GM13977 (cell line): ENCODE measurements at regions not wholly inside any gene's neighbourhood (a gene's known extent, or its start where the extent isn't known, plus 50 kb on each side); places are given as distances from the start of the nearest gene placed in this dataset.

Source experiments
- DNase-seq: peaks from one replicate; pipeline ENCODE4 v3.0.0; 2012; ENCODE audit warnings: low spot score
- in situ Hi-C: fragments of 300-500 bp; cut with MboI; formaldehyde crosslinking; loops from one replicate; pipeline ENCODE4 v1.12.0; 2022; ENCODE audit warnings: low sequenced_read_pairs, low pct_unique_long_range_greater_than_20kb, mixed read lengths, inconsistent platforms; ENCODE audit not compliant: unreplicated experiment
- TF ChIP-seq, protein P1 (sequence below): IDR thresholded peaks from 2 replicates; pipeline ENCODE4 v1.5.1; 2012; ENCODE audit warnings: mild to moderate bottlenecking, control low read depth; ENCODE audit not compliant: insufficient read depth; ENCODE audit errors: extremely low read depth, missing control alignments

DNA sequence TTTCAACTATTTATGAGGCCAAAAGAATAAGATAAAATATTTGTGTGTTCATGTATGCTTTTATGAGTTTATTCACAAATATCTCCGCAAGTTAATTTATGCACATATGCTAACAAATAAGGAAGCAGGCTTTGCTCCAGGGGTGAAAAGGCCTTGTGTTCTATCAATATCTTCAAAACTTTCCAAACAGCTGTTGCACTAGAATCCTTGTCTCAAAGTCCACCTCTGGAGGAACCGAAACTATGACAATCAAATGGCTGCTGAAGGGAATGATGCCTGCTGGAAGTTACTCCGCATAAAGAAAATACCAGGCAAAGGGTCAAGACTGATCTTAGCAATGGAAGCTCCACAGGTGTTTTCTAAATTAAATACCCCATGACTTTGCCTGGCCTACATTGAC is 145.0 kb upstream of the GHITM start:
- TF ChIP-seq, protein P1, sequence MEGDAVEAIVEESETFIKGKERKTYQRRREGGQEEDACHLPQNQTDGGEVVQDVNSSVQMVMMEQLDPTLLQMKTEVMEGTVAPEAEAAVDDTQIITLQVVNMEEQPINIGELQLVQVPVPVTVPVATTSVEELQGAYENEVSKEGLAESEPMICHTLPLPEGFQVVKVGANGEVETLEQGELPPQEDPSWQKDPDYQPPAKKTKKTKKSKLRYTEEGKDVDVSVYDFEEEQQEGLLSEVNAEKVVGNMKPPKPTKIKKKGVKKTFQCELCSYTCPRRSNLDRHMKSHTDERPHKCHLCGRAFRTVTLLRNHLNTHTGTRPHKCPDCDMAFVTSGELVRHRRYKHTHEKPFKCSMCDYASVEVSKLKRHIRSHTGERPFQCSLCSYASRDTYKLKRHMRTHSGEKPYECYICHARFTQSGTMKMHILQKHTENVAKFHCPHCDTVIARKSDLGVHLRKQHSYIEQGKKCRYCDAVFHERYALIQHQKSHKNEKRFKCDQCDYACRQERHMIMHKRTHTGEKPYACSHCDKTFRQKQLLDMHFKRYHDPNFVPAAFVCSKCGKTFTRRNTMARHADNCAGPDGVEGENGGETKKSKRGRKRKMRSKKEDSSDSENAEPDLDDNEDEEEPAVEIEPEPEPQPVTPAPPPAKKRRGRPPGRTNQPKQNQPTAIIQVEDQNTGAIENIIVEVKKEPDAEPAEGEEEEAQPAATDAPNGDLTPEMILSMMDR, result no peak
- no peak for DNase-seq
- in situ Hi-C loops, result no loop called here

DNA sequence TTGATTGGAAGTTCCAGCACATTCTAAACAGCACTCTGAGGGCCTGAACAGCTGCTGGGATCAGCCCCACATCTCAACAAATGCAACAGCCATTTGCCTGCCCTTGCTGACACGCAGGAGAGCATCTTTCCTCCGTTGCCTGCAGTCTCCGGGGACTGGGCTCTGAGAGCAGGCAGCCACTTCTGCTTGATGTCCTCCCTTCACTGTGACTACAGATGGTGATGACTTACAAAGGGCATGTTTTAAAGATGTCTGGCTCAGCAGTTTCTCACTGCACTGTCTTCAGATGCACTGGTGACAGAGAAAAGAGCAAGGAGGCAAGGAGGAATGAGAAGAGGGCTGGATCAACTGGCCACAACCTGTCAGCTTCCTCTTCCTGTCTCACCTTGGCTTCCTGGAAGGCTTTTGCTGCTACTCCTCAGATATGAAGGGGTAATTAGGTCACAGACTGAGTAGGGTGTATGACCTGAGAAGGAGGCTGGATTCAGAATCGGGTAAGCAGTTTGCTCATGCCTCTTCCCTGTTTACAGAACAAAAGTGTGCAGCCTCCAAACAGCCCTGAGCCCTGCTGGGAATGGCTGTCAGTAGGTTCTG is 143.5 kb upstream of the GHITM start:
- in situ Hi-C loops, result no loop called here
- no peak for DNase-seq
- TF ChIP-seq, protein P1, result no peak

DNA sequence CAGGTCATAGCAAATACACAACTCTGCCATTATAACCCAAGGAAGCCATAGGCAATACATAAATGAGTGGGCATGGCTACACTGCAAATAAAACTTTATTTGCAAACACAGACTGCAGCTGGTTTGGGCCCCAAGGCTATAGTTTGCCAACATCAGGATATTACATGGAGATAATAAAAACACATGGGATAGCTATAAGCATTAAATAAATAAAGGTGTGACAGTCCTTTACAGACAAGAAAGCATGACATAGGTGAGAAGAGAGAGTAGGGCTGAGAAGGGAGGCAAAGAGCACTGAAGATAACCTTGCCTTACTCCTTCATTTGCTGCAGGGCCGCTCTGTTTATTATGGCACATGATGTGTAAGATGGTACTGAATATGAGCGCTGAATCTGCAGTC is 135.1 kb upstream of the GHITM start:
- TF ChIP-seq, protein P1, result no peak
- no peak for DNase-seq

DNA sequence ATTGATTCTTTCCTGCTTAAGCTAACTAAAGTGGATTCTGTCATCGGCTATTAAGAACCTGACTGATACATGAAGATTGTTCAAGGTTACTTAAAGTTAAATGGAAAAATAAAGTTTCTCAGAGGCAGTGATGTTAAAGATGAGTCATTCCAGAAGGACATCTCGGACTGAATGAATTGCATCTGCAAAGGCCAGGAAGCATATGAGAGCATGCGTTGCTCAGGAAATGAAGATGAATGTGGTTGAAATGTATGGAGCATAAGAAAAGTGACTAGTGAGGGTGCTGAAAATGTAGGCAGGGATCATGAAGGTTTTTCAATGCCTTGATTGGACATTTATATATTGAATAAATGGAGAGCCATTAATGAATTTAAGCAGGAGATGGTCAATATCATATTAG is 133.9 kb upstream of the GHITM start:
- no peak for DNase-seq
- TF ChIP-seq, protein P1, result no peak
- in situ Hi-C loops, result no loop called here

More for the DNA sequence above, 135.1 kb upstream of the GHITM start:
- in situ Hi-C loops, result no loop called here

DNA sequence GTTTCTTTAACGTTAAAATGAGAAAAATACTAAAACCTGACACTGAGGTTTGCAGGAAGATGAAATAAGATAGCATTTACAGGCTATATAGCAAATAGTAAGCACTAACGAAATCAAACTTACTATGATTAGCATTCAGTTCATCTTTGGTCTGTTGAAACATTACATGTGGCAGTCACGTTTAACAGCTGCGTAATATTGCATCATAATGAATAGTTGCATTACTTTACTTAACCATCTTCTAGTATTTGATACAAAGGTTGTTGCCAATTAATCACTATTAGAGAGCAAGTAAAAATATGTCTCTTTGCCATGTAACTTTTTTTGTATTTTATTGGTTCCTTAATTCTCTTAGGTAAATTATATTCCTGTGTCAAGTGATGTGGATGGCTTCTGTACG is 131.8 kb upstream of the GHITM start:
- no peak for DNase-seq
- in situ Hi-C loops, result no loop called here
- TF ChIP-seq, protein P1, result no peak

DNA sequence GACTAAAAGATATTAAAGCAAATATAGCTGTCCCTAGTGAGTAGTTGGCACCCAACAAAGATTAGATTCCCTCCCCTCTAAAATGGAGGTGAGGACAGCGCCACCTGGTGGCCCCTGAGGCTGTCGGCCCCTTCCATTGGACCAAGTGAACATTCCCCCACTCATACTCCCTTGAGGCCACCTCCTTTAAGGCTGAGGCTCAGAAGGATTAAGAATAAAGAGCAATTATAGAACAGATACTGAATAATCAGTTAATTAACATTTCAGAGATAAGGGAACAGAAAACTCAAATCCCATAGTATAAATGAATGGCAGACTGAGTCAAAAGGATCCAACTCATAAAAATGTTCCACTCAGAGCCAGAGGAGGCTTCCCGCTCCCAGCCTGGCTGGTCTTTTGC is 130.4 kb upstream of the GHITM start:
- in situ Hi-C loops, result no loop called here
- DNase-seq, result peak; percentile 43
- TF ChIP-seq, protein P1, result peak; percentile 89
